OCI-LY7 (cell line): ENCODE measurements at regions not wholly inside any gene's neighbourhood (a gene's known extent, or its start where the extent isn't known, plus 50 kb on each side); places are given as distances from the start of the nearest gene placed in this dataset.

Experiments
- BruUV-seq: library from RNA; stranded (reverse); fragments of 400-500 nt; replicated peaks from 2 replicates; lab custom pipeline; 2021; lab: Mats Ljungman, UMichigan
- CTCF ChIA-PET: fragments of 300-600 bp; sonication (Branson Sonifier 250); formaldehyde crosslinking; loops from one replicate; lab custom pipeline; 2022; ENCODE audit warnings: antibody characterized with exemption; ENCODE audit not compliant: unreplicated experiment; lab: Charles Lee
- POLR2A ChIA-PET: fragments of 300-600 bp; sonication (Branson Sonifier 250); formaldehyde crosslinking; loops from one replicate; lab custom pipeline; 2022; ENCODE audit warnings: antibody characterized with exemption; lab: Charles Lee
- DNase-seq: peaks from one replicate; pipeline ENCODE4 v3.0.0-alpha.2; 2015; ENCODE audit warnings: low spot score
- H2AFZ ChIP-seq: fragments of 200-600 bp; sonication (generic), shearing (Covaris generic); 2 replicates; pipeline ENCODE4 v1.6.1; 2014; ENCODE audit warnings: mild to moderate bottlenecking, antibody characterized with exemption, low read length, moderate library complexity
- H3K27ac ChIP-seq: fragments of 200-600 bp; sonication (generic); 2 replicates; pipeline ENCODE4 v1.5.1; 2014; ENCODE audit warnings: mixed run types, low read depth, mild to moderate bottlenecking, moderate library complexity, low read length, inconsistent platforms; ENCODE audit not compliant: poor library complexity, severe bottlenecking
- H3K36me3 ChIP-seq: fragments of 200-600 bp; sonication (generic); 2 replicates; pipeline ENCODE4 v1.6.1; 2014; ENCODE audit warnings: mild to moderate bottlenecking, antibody characterized with exemption, low read length, moderate library complexity, mixed read lengths; ENCODE audit not compliant: insufficient read depth
- H3K4me1 ChIP-seq: fragments of 200-600 bp; sonication (generic); 2 replicates; pipeline ENCODE4 v1.5.1; 2014; ENCODE audit warnings: mild to moderate bottlenecking, low read length; ENCODE audit not compliant: insufficient read depth, poor library complexity, severe bottlenecking
- H3K4me2 ChIP-seq: fragments of 200-600 bp; sonication (generic); 2 replicates; pipeline ENCODE4 v1.6.1; 2014; ENCODE audit warnings: mild to moderate bottlenecking, low read length
- H3K4me3 ChIP-seq: fragments of 200-600 bp; sonication (generic); 2 replicates; pipeline ENCODE4 v1.5.1; 2014; ENCODE audit warnings: mild to moderate bottlenecking, low read depth, low read length; ENCODE audit not compliant: poor library complexity, severe bottlenecking
- H3K79me2 ChIP-seq: fragments of 200-600 bp; sonication (generic); 2 replicates; pipeline ENCODE4 v1.6.1; 2016; ENCODE audit warnings: low read depth, mild to moderate bottlenecking, low read length, moderate library complexity, mixed read lengths; ENCODE audit not compliant: insufficient read depth
- H3K9me2 ChIP-seq: fragments of 200-600 bp; sonication (generic); 2 replicates; pipeline ENCODE4 v1.6.1; 2016; ENCODE audit warnings: mild to moderate bottlenecking, low read length, mixed read lengths; ENCODE audit not compliant: insufficient read depth
- H3K9me3 ChIP-seq: fragments of 200-600 bp; sonication (generic); 2 replicates; pipeline ENCODE4 v1.6.1; 2014; ENCODE audit warnings: mild to moderate bottlenecking, mixed run types, low read length, mixed read lengths
- H4K20me1 ChIP-seq: fragments of 200-600 bp; sonication (generic); 2 replicates; pipeline ENCODE4 v1.6.1; 2014; ENCODE audit warnings: mild to moderate bottlenecking, antibody characterized with exemption, low read length, moderate library complexity, mixed read lengths; ENCODE audit not compliant: insufficient read depth
- CTCF ChIP-seq: fragments of 200-600 bp; sonication (generic); conservative IDR thresholded peaks from 2 replicates; pipeline ENCODE4 v1.5.1; 2014; ENCODE audit warnings: mild to moderate bottlenecking, antibody characterized with exemption, low read length, moderate library complexity, mixed read lengths
- EZH2phosphoT487 ChIP-seq: fragments of 200-600 bp; sonication (generic); IDR thresholded peaks from 2 replicates; pipeline ENCODE4 v1.6.1; 2018; ENCODE audit warnings: low read depth, borderline replicate concordance, mild to moderate bottlenecking, mixed run types, antibody characterized with exemption, low read length, moderate library complexity, mixed read lengths
- intact Hi-C: fragments of 100-400 bp; cut with micrococcal nuclease; formaldehyde crosslinking; loops from one replicate; pipeline ENCODE4 v1.10.0; 2022; ENCODE audit not compliant: unreplicated experiment

GRCh38 chr6:111950661-111951496 lies 77.6 kb upstream of the FYN start:
- intact Hi-C loops = no loop called here
- no peaks in the 10 kb centered on the region for H3K79me2 ChIP-seq
- DNase-seq = no peak
- H3K36me3 ChIP-seq = no peaks in the 10 kb centered on the region
- no TSS peak for BruUV-seq
- no peak overlapping the region for H3K27ac ChIP-seq
- H4K20me1 ChIP-seq = no peaks in the 10 kb centered on the region
- H2AFZ ChIP-seq = no peak overlapping the region
- CTCF ChIA-PET = no interaction called here
- no peak for TF ChIP-seq CTCF
- TF ChIP-seq EZH2phosphoT487 = no peak
- no peaks in the 10 kb centered on the region for H3K9me2 ChIP-seq
- H3K4me2 ChIP-seq = no peak overlapping the region
- no peaks in the 10 kb centered on the region for H3K4me1 ChIP-seq
- H3K9me3 ChIP-seq = no peaks in the 10 kb centered on the region
- POLR2A ChIA-PET = no interaction called here
- H3K4me3 ChIP-seq = no peak overlapping the region

GRCh38 chr6:111951497-111952085 lies 78.3 kb upstream of the FYN start:
- no peaks in the 10 kb centered on the region for H4K20me1 ChIP-seq
- no peak overlapping the region for H3K27ac ChIP-seq
- H3K9me2 ChIP-seq = no peaks in the 10 kb centered on the region
- POLR2A ChIA-PET = no interaction called here
- H3K4me1 ChIP-seq = no peaks in the 10 kb centered on the region
- H2AFZ ChIP-seq = no peak overlapping the region
- no peak for TF ChIP-seq CTCF
- no peak for TF ChIP-seq EZH2phosphoT487
- intact Hi-C loops = no loop called here
- no peak for DNase-seq
- no peak overlapping the region for H3K4me3 ChIP-seq
- H3K36me3 ChIP-seq = no peaks in the 10 kb centered on the region
- CTCF ChIA-PET = no interaction called here
- no peaks in the 10 kb centered on the region for H3K9me3 ChIP-seq
- H3K79me2 ChIP-seq = no peaks in the 10 kb centered on the region
- H3K4me2 ChIP-seq = no peak overlapping the region
- no TSS peak for BruUV-seq

GRCh38 chr6:111952274-111952673 lies 79.0 kb upstream of the FYN start:
- intact Hi-C loops = no loop called here
- no TSS peak for BruUV-seq
- no peaks in the 10 kb centered on the region for H3K9me2 ChIP-seq
- ChIA-PET POLR2A (no interaction called here), CTCF (no interaction called here)
- no peaks in the 10 kb centered on the region for H4K20me1 ChIP-seq
- no peak overlapping the region for H3K4me3 ChIP-seq
- H3K36me3 ChIP-seq = no peaks in the 10 kb centered on the region
- TF ChIP-seq EZH2phosphoT487 = no peak
- no peak overlapping the region for H2AFZ ChIP-seq
- no peak overlapping the region for H3K4me2 ChIP-seq
- no peak overlapping the region for H3K27ac ChIP-seq
- no peak for DNase-seq
- no peaks in the 10 kb centered on the region for H3K9me3 ChIP-seq
- no peaks in the 10 kb centered on the region for H3K4me1 ChIP-seq
- H3K79me2 ChIP-seq = no peaks in the 10 kb centered on the region
